Epithelial cell of proximal tubule (primary cell): ENCODE measurements at regions not wholly inside any gene's neighbourhood (a gene's known extent, or its start where the extent isn't known, plus 50 kb on each side); places are given as distances from the start of the nearest gene placed in this dataset.

Source experiments
- DNase-seq: peaks from one replicate; pipeline ENCODE4 v3.0.0-alpha.2; 2011; ENCODE audit warnings: low read depth
- H3K4me3 ChIP-seq: 2 replicates; pipeline ENCODE4 v1.5.1; 2011; ENCODE audit warnings: low read depth, mild to moderate bottlenecking, low read length
- CTCF ChIP-seq: conservative IDR thresholded peaks from 2 replicates; pipeline ENCODE4 v1.5.1; 2012; ENCODE audit warnings: low read depth, mild to moderate bottlenecking, low read length

- H3K4me3 ChIP-seq = no peak overlapping the region
- TF ChIP-seq CTCF = no peak
Observed at GRCh38 chr3:194536871-194537637, 50.3 kb upstream of the ATP13A3 start.

More at GRCh38 chr3:194536871-194537637, 50.3 kb upstream of the ATP13A3 start:
- DNase-seq = peak; percentile 50
